IMR-90 (cell line): ENCODE measurements at regions not wholly inside any gene's neighbourhood (a gene's known extent, or its start where the extent isn't known, plus 50 kb on each side); places are given as distances from the start of the nearest gene placed in this dataset.

Experiments
- ATAC-seq: fragments of 200-7000 bp; cut with Tn5 transposase; 2 replicates; pipeline ENCODE4 v1.9.1; 2020; ENCODE audit warnings: low read depth, mild to moderate bottlenecking, moderate library complexity
- BruUV-seq: library from RNA; stranded (reverse); fragments of 400-500 nt; replicated peaks from 2 replicates; lab custom pipeline; 2021; lab: Mats Ljungman, UMichigan
- CTCF ChIA-PET: fragments of 300-600 bp; formaldehyde crosslinking; extraction: SDS; loops from one replicate; lab custom pipeline; 2021; ENCODE audit warnings: antibody characterized with exemption; lab: Yijun Ruan, JAX
- POLR2A ChIA-PET: fragments of 300-600 bp; sonication (Branson Sonifier 250); formaldehyde crosslinking; loops from one replicate; lab custom pipeline; 2022; ENCODE audit warnings: antibody characterized with exemption; ENCODE audit not compliant: unreplicated experiment; lab: Charles Lee
- DNase-seq: peaks from one replicate; pipeline ENCODE4 v3.0.0; 2013
- H2AFZ ChIP-seq: replicated peaks from 2 replicates; pipeline ENCODE3; 2013; ENCODE audit warnings: low read length, mild to moderate bottlenecking; ENCODE audit not compliant: poor library complexity
- H2AK5ac ChIP-seq: 2 replicates; pipeline ENCODE4 v1.6.1; 2013; ENCODE audit warnings: low read depth, low read length, inconsistent platforms
- H2AK9ac ChIP-seq: replicated peaks from 2 replicates; pipeline ENCODE3; 2013; ENCODE audit warnings: mild to moderate bottlenecking, low read depth, low read length, moderate library complexity; ENCODE audit not compliant: poor library complexity
- H2BK120ac ChIP-seq: 2 replicates; pipeline ENCODE4 v1.6.1; 2013; ENCODE audit warnings: low read depth, low read length, inconsistent platforms
- H2BK15ac ChIP-seq: 3 replicates; pipeline ENCODE4 v1.6.1; 2013; ENCODE audit warnings: low read depth, low read length, inconsistent platforms
- H2BK20ac ChIP-seq: 2 replicates; pipeline ENCODE4 v1.6.1; 2013; ENCODE audit warnings: low read depth, mild to moderate bottlenecking, inconsistent platforms, low read length, moderate library complexity
- H2BK5ac ChIP-seq: 2 replicates; pipeline ENCODE4 v1.6.1; 2013; ENCODE audit warnings: mild to moderate bottlenecking, low read depth, low read length, inconsistent platforms; ENCODE audit not compliant: poor library complexity, severe bottlenecking
- H3K14ac ChIP-seq: replicated peaks from 2 replicates; pipeline ENCODE4 v1.6.1; 2013; ENCODE audit warnings: low read depth, low read length, inconsistent platforms
- H3K18ac ChIP-seq: 2 replicates; pipeline ENCODE4 v1.6.1; 2013; ENCODE audit warnings: low read depth, low read length, control low read depth
- H3K23ac ChIP-seq: 2 replicates; pipeline ENCODE4 v1.6.1; 2013; ENCODE audit warnings: low read depth, low read length, inconsistent platforms
- H3K27ac ChIP-seq: 2 replicates; pipeline ENCODE4 v1.5.1; 2013; ENCODE audit warnings: mild to moderate bottlenecking, control low read depth, low read length; ENCODE audit not compliant: insufficient read depth
- H3K27me3 ChIP-seq: 2 replicates; pipeline ENCODE4 v1.6.1; 2013; ENCODE audit warnings: low read length; ENCODE audit not compliant: control insufficient read depth, insufficient read depth
- H3K36me3 ChIP-seq: 2 replicates; pipeline ENCODE4 v1.6.1; 2013; ENCODE audit warnings: low read length, mixed read lengths; ENCODE audit not compliant: control insufficient read depth, insufficient read depth
- H3K4ac ChIP-seq: 2 replicates; pipeline ENCODE4 v1.6.1; 2013; ENCODE audit warnings: low read depth, low read length, inconsistent platforms
- H3K4me1 ChIP-seq: 2 replicates; pipeline ENCODE4 v1.6.1; 2013; ENCODE audit warnings: low read length, mixed read lengths; ENCODE audit not compliant: control insufficient read depth, insufficient read depth
- H3K4me2 ChIP-seq: 2 replicates; pipeline ENCODE4 v1.6.1; 2013; ENCODE audit warnings: low read depth, mild to moderate bottlenecking, control low read depth, low read length, moderate library complexity
- H3K4me3 ChIP-seq: 2 replicates; pipeline ENCODE4 v1.5.1; 2013; ENCODE audit warnings: low read depth, mild to moderate bottlenecking, control low read depth, low read length, moderate library complexity; ENCODE audit not compliant: insufficient read depth
- H3K56ac ChIP-seq: 2 replicates; pipeline ENCODE4 v1.6.1; 2013; ENCODE audit warnings: low read length, inconsistent platforms; ENCODE audit not compliant: insufficient read depth; ENCODE audit errors: extremely low read depth
- H3K79me1 ChIP-seq, 2 experiments: 2 replicates each; pipeline ENCODE4 v1.6.1; 2013; ENCODE audit warnings: low read length in 2 of 2, inconsistent platforms in 1 of 2, low read depth in 1 of 2
- H3K9ac ChIP-seq: 2 replicates; pipeline ENCODE4 v1.6.1; 2013; ENCODE audit warnings: low read depth, low read length, control low read depth
- H3K9me1 ChIP-seq: 2 replicates; pipeline ENCODE4 v1.6.1; 2013; ENCODE audit warnings: low read length, inconsistent platforms; ENCODE audit not compliant: insufficient read depth
- H3K9me3 ChIP-seq: 2 replicates; pipeline ENCODE4 v1.6.1; 2013; ENCODE audit warnings: low read length; ENCODE audit not compliant: control insufficient read depth, insufficient read depth
- H4K20me1 ChIP-seq: 2 replicates; pipeline ENCODE4 v1.6.1; 2013; ENCODE audit warnings: low read length, inconsistent platforms; ENCODE audit not compliant: insufficient read depth
- H4K5ac ChIP-seq: 2 replicates; pipeline ENCODE4 v1.6.1; 2013; ENCODE audit warnings: mild to moderate bottlenecking, low read depth, low read length, control low read depth
- H4K8ac ChIP-seq, 2 experiments: 2 replicates each; pipeline ENCODE4 v1.6.1; 2013; ENCODE audit warnings: low read depth in 2 of 2, low read length in 2 of 2, control low read depth in 1 of 2, inconsistent platforms in 1 of 2
- H4K91ac ChIP-seq: 2 replicates; pipeline ENCODE4 v1.6.1; 2013; ENCODE audit warnings: low read depth, low read length, inconsistent platforms; ENCODE audit not compliant: insufficient read depth
- BHLHE40 ChIP-seq: fragments of 150-350 bp; IDR thresholded peaks from 2 replicates; pipeline ENCODE4 v1.6.1; 2016; ENCODE audit warnings: mild to moderate bottlenecking, low read depth, low read length
- CEBPB ChIP-seq: IDR thresholded peaks from 2 replicates; pipeline ENCODE4 v1.6.1; 2012; ENCODE audit warnings: low read depth, low read length, improper control_type of control experiment
- CHD1 ChIP-seq: IDR thresholded peaks from 2 replicates; pipeline ENCODE4 v1.6.1; 2012; ENCODE audit warnings: low read depth, low read length, improper control_type of control experiment
- CTCF ChIP-seq: conservative IDR thresholded peaks from 2 replicates; pipeline ENCODE4 v1.5.1; 2012; ENCODE audit warnings: mild to moderate bottlenecking, low read depth, low read length, improper control_type of control experiment
- ELK1 ChIP-seq: fragments of 150-350 bp; IDR thresholded peaks from 2 replicates; pipeline ENCODE4 v1.6.1; 2016; ENCODE audit warnings: low read depth, mild to moderate bottlenecking, low read length, moderate library complexity, borderline replicate concordance
- FOS ChIP-seq: fragments of 150-350 bp; IDR thresholded peaks from 2 replicates; pipeline ENCODE4 v1.6.1; 2016; ENCODE audit warnings: low read depth, low read length
- MAFK ChIP-seq: IDR thresholded peaks from 2 replicates; pipeline ENCODE4 v1.6.1; 2012; ENCODE audit warnings: low read depth, low read length, improper control_type of control experiment
- MAZ ChIP-seq: IDR thresholded peaks from 2 replicates; pipeline ENCODE4 v1.6.1; 2012; ENCODE audit warnings: low read depth, mild to moderate bottlenecking, low read length, improper control_type of control experiment, moderate library complexity, borderline replicate concordance
- MXI1 ChIP-seq: IDR thresholded peaks from 2 replicates; pipeline ENCODE4 v1.6.1; 2012; ENCODE audit warnings: low read depth, mild to moderate bottlenecking, low read length, moderate library complexity, borderline replicate concordance
- NFE2L2 ChIP-seq: fragments of 150-350 bp; IDR thresholded peaks from 2 replicates; pipeline ENCODE4 v1.6.1; 2016; ENCODE audit warnings: low read depth, mild to moderate bottlenecking, low read length
- POLR2A ChIP-seq: IDR thresholded peaks from 2 replicates; pipeline ENCODE4 v1.6.1; 2012; ENCODE audit warnings: mild to moderate bottlenecking, low read depth, low read length
- RAD21 ChIP-seq: IDR thresholded peaks from 2 replicates; pipeline ENCODE4 v1.6.1; 2012; ENCODE audit warnings: low read length, improper control_type of control experiment
- RCOR1 ChIP-seq: IDR thresholded peaks from 2 replicates; pipeline ENCODE4 v1.6.1; 2012; ENCODE audit warnings: mild to moderate bottlenecking, low read length, improper control_type of control experiment; ENCODE audit not compliant: insufficient replicate concordance
- RFX5 ChIP-seq: IDR thresholded peaks from 2 replicates; pipeline ENCODE4 v1.8.0; 2012; ENCODE audit warnings: low read depth, mild to moderate bottlenecking, low read length, moderate library complexity
- SMC3 ChIP-seq: fragments of 150-350 bp; IDR thresholded peaks from 2 replicates; pipeline ENCODE4 v1.6.1; 2016; ENCODE audit warnings: low read depth, mild to moderate bottlenecking, antibody characterized with exemption, low read length, moderate library complexity
- USF2 ChIP-seq: fragments of 150-350 bp; IDR thresholded peaks from 2 replicates; pipeline ENCODE4 v1.6.1; 2017; ENCODE audit warnings: mild to moderate bottlenecking, antibody characterized with exemption, low read length, low read depth
- WGBS, 2 experiments: methylation state at CpG; one replicate each; pipeline versions ENCODE4 v1.1.5 to v1.1.7; 2013; ENCODE audit warnings: missing lambda C conversion rate in 2 of 2; ENCODE audit not compliant: insufficient read length in 1 of 2; ENCODE audit errors: extremely low coverage in 2 of 2; 5-methylcytosine and 5-hydroxymethylcytosine counted together
- dilution Hi-C: fragments of 300-500 bp; cut with HindIII; formaldehyde crosslinking; loops from one replicate; pipeline ENCODE4 v1.14.3; 2018; ENCODE audit warnings: low sequenced_read_pairs; ENCODE audit not compliant: unreplicated experiment
- in situ Hi-C: fragments of 300-500 bp; cut with MboI; formaldehyde crosslinking; loops from 3 replicates; pipeline ENCODE4 v1.14.3; 2019; ENCODE audit warnings: low sequenced_read_pairs, inconsistent platforms, mixed read lengths
- intact Hi-C: fragments of 100-400 bp; cut with micrococcal nuclease; formaldehyde crosslinking; loops from 2 replicates; pipeline ENCODE4 v1.10.0; 2022

GRCh38 chr10:29023678-29024077 lies 265.2 kb upstream of the LYZL1 start:
- Histone ChIP-seq H3K4me2 (no peak overlapping the region), H3K9me3 (no peaks in the 10 kb centered on the region; the same call in 1 of the 2 replicates), H4K20me1 (no peaks in the 10 kb centered on the region), H3K23ac (no peak overlapping the region), H3K4ac (no peak overlapping the region; the same call in 1 of the 2 replicates), H3K9ac (no peak overlapping the region), H3K4me1 (peaks cover 7% of the 10 kb centered on the region), H3K14ac (no peak overlapping the region), H3K56ac (no peak overlapping the region), H3K18ac (no peak overlapping the region), H4K8ac (no peak overlapping the region), H2AK5ac (no peak overlapping the region), H3K4me3 (no peak overlapping the region), H2BK15ac (peak overlapping the region; percentile 51; the same call in 1 of the 3 replicates), H2AFZ (no peak overlapping the region), H2BK120ac (no peak overlapping the region), H4K91ac (no peak overlapping the region), H2BK20ac (no peak overlapping the region), H3K79me1 (no peaks in the 10 kb centered on the region), H3K27me3 (peaks cover 2% of the 10 kb centered on the region), H3K9me1 (no peaks in the 10 kb centered on the region), H3K36me3 (no peaks in the 10 kb centered on the region), H3K27ac (no peak overlapping the region), H2AK9ac (no peak overlapping the region), H4K5ac (no peak overlapping the region), H2BK5ac (no peak overlapping the region)
- no TSS peak for BruUV-seq
- POLR2A ChIA-PET, result no interaction called here
- ATAC-seq (no peak), DNase-seq (no peak)
- WGBS, 2 experiments, result 100% methylated on average over 1 of the region's 5 CpGs; no CpG with 5 or more reads in 1 of the 2 experiments
- TF ChIP-seq MAFK (no peak), FOS (no peak), USF2 (no peak), NFE2L2 (no peak), RAD21 (no peak), RFX5 (no peak), RCOR1 (no peak), CHD1 (no peak), CEBPB (no peak), CTCF (no peak), MXI1 (no peak), BHLHE40 (no peak), MAZ (no peak), SMC3 (no peak), ELK1 (no peak), POLR2A (no peak)
- CTCF ChIA-PET, result interaction anchor here (1.9 kb wide), 1 partner anchor 10 kb away, joined by 6 read pairs; no protein-coding TSS in a partner anchor
- intact Hi-C loops (no loop called here), dilution Hi-C loops (no loop called here), in situ Hi-C loops (no loop called here)
